Adrenal gland (tissue), 9 donors: ENCODE measurements at regions not wholly inside any gene's neighbourhood (a gene's known extent, or its start where the extent isn't known, plus 50 kb on each side); places are given as distances from the start of the nearest gene placed in this dataset.

Experiments
- DNase-seq, 7 donors: peaks; one replicate each; pipeline ENCODE4 v3.0.0-alpha.2; 2019 to 2020
- H3K27ac ChIP-seq, 5 donors: fragments of 200-600 bp; sonication (generic) in 4 of 5; 1 replicate in 3 of 5; 2 replicates in 2 of 5; pipeline versions ENCODE4 v1.5.1 to v1.8.0; 2016 to 2020; ENCODE audit warnings: mild to moderate bottlenecking in 1 of 5
- H3K27me3 ChIP-seq: fragments of 200-600 bp; 2 replicates; pipeline ENCODE4 v1.8.0; 2021
- H3K36me3 ChIP-seq, 2 donors: fragments of 200-600 bp; replicated peaks in 1 of 2; 1 replicate in 1 of 2; 2 replicates in 1 of 2; pipeline versions ENCODE4 v1.5.1 to v1.8.0; 2018 to 2022
- H3K4me1 ChIP-seq, 2 donors: fragments of 200-600 bp; replicated peaks in 1 of 2; 1 replicate in 1 of 2; 2 replicates in 1 of 2; pipeline versions ENCODE4 v1.5.1 to v1.8.0; 2018 to 2021
- H3K4me3 ChIP-seq, 4 donors: fragments of 200-600 bp; sonication (generic) in 3 of 4; one replicate each; pipeline ENCODE4 v1.5.1; 2016 to 2018
- H3K9me3 ChIP-seq, 3 donors: fragments of 200-600 bp; sonication (generic) in 1 of 3; replicated peaks in 1 of 3; 1 replicate in 2 of 3; 2 replicates in 1 of 3; pipeline versions ENCODE4 v1.5.1 to v1.8.0; 2016 to 2021
- POLR2A ChIP-seq, 2 donors: fragments of 450-650 bp; IDR thresholded peaks; one replicate each; pipeline ENCODE4 v1.6.1; 2017; ENCODE audit warnings: antibody characterized with exemption in 2 of 2, mild to moderate bottlenecking in 2 of 2, moderate library complexity in 1 of 2
- WGBS, 4 donors: extraction: QIAGEN DNeasy Blood & Tissue Kit in 2 of 4; methylation state at CpG; one replicate each; pipeline versions ENCODE4 v1.1.5 to v1.1.7; 2013 to 2017; 5-methylcytosine and 5-hydroxymethylcytosine counted together
- intact Hi-C, 2 donors: fragments of 100-400 bp; cut with DNase I; formaldehyde crosslinking; loops; one replicate each; pipeline versions ENCODE4 v1.14.1 to v1.15.0; 2022 to 2023
- TF ChIP-seq, protein P1 (sequence below), 6 experiments: fragments of 450-650 bp in 4 of 6; fragments of 200-600 bp in 2 of 6; sonication (generic) in 1 of 6; IDR thresholded peaks; 1 replicate in 5 of 6; 2 replicates in 1 of 6; pipeline versions ENCODE4 v1.5.1 to v1.8.0; 2016 to 2021; ENCODE audit warnings: antibody characterized with exemption in 6 of 6, mild to moderate bottlenecking in 2 of 6, moderate library complexity in 1 of 6
- donor health status: healthy with polysubstance abuse.
- donor health status: Bipolar disorder and iron deficiency.
- donor health status: DM: yes; HTN: yes; CAD: no.
- donor health status: DM: no; HTN: no; CAD: no.
- donor health status: DM: no; HTN: no; CAD: no.

DNA sequence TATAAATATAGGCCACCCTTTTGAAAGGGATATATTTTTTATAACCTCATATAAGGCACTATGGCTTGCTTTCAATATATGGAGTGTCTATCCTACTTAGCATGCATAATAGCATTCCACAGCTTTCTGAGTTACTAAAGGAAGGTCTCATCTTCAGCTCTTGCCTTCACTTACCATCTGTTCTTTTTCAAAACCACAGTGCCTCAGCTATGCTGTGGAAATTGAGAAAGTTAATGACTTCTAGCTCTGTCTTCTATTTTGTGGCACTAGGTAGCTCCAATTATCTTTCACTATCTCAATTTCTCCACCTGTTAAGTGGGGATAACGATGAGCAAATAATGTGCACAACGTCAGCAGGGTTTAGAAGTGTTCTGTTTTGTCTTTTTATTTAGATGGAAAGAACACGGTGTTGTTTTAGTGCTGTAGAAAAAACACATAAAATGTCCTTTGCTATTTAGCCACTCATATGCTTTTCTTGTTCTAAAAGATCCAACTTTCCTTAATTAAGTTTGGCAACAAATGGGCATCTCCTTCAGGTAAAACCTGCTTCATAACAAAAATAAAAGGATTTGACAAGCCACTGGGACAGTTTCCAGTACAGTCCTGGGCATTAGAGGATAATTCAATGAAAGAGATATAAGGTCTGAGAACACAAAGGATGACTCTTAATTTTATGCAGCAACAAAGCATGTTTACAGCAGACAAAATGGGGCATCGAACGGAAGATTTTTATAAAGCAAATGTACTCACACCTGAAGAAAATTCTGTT, 462.0 kb upstream of the SYT1 start:
- no peak for TF ChIP-seq POLR2A (IDR thresholded peaks at IDR 0.05)
- TF ChIP-seq, protein P1, sequence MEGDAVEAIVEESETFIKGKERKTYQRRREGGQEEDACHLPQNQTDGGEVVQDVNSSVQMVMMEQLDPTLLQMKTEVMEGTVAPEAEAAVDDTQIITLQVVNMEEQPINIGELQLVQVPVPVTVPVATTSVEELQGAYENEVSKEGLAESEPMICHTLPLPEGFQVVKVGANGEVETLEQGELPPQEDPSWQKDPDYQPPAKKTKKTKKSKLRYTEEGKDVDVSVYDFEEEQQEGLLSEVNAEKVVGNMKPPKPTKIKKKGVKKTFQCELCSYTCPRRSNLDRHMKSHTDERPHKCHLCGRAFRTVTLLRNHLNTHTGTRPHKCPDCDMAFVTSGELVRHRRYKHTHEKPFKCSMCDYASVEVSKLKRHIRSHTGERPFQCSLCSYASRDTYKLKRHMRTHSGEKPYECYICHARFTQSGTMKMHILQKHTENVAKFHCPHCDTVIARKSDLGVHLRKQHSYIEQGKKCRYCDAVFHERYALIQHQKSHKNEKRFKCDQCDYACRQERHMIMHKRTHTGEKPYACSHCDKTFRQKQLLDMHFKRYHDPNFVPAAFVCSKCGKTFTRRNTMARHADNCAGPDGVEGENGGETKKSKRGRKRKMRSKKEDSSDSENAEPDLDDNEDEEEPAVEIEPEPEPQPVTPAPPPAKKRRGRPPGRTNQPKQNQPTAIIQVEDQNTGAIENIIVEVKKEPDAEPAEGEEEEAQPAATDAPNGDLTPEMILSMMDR (IDR thresholded peaks at IDR 0.05), result no peak
- no peaks in the 10 kb centered on the region for H3K9me3 ChIP-seq
- 75 to 84% (median 79%) methylated on average over 5 of the region's 5 CpGs for WGBS, 4 donors
- no peaks in the 10 kb centered on the region for H3K36me3 ChIP-seq
- no peaks in the 10 kb centered on the region for H3K27me3 ChIP-seq
- H3K4me1 ChIP-seq, result no peaks in the 10 kb centered on the region
- no peak overlapping the region for H3K27ac ChIP-seq
- no peak overlapping the region for H3K4me3 ChIP-seq
- no peak for DNase-seq
- intact Hi-C loops, result no loop called here

- no peaks in the 10 kb centered on the region for H3K4me1 ChIP-seq
- WGBS, 4 donors, result 28 to 63% (median 51%) methylated on average over 1 of the region's 1 CpG
- H3K36me3 ChIP-seq, result no peaks in the 10 kb centered on the region
- H3K9me3 ChIP-seq, result no peaks in the 10 kb centered on the region
- no peaks in the 10 kb centered on the region for H3K27me3 ChIP-seq
- no peak overlapping the region for H3K4me3 ChIP-seq
- no peak overlapping the region for H3K27ac ChIP-seq
- no peak for TF ChIP-seq POLR2A (IDR thresholded peaks at IDR 0.05)
- TF ChIP-seq, protein P1 (IDR thresholded peaks at IDR 0.05), result no peak
- intact Hi-C loops, result no loop called here
- DNase-seq, result no peak
These were observed 461.4 kb upstream of the SYT1 start for GRCh38 chr12:78403136-78403535.

- no peak for DNase-seq
- Histone ChIP-seq H3K27me3 (no peaks in the 10 kb centered on the region), H3K9me3 (no peaks in the 10 kb centered on the region), H3K36me3 (no peaks in the 10 kb centered on the region), H3K4me3 (no peak overlapping the region), H3K4me1 (no peaks in the 10 kb centered on the region), H3K27ac (no peak overlapping the region)
- 87 to 95% (median 91%) methylated on average over 3 of the region's 3 CpGs for WGBS, 4 donors
- no peak for TF ChIP-seq POLR2A (IDR thresholded peaks at IDR 0.05)
- TF ChIP-seq, protein P1 (IDR thresholded peaks at IDR 0.05), result no peak
- intact Hi-C loops, result no loop called here
These were observed 460.9 kb upstream of the SYT1 start for GRCh38 chr12:78403681-78404080.

- no peaks in the 10 kb centered on the region for H3K4me1 ChIP-seq
- no peak for TF ChIP-seq POLR2A (IDR thresholded peaks at IDR 0.05)
- TF ChIP-seq, protein P1 (IDR thresholded peaks at IDR 0.05), result no peak
These were observed 458.4 kb upstream of the SYT1 start for GRCh38 chr12:78406213-78406612.

More at GRCh38 chr12:78406213-78406612, 458.4 kb upstream of the SYT1 start:
- Histone ChIP-seq H3K27ac (no peak overlapping the region), H3K27me3 (no peaks in the 10 kb centered on the region), H3K4me3 (no peak overlapping the region), H3K36me3 (no peaks in the 10 kb centered on the region), H3K9me3 (no peaks in the 10 kb centered on the region)
- DNase-seq, result no peak
- intact Hi-C loops, result no loop called here
- WGBS, 4 donors, result 67 to 76% (median 70%) methylated on average over 2 of the region's 2 CpGs
